WI38 (cell line): ENCODE measurements at regions not wholly inside any gene's neighbourhood (a gene's known extent, or its start where the extent isn't known, plus 50 kb on each side); places are given as distances from the start of the nearest gene placed in this dataset.

Source experiments
- H3K4me3 ChIP-seq: 2 replicates; pipeline ENCODE4 v1.5.1; 2011; ENCODE audit warnings: low read depth, mild to moderate bottlenecking, control low read depth, low read length
- TF ChIP-seq, protein P1 (sequence below): IDR thresholded peaks from 2 replicates; pipeline ENCODE4 v1.5.1; 2012; ENCODE audit warnings: low read depth, mild to moderate bottlenecking, control low read depth, low read length

- TF ChIP-seq, protein P1, sequence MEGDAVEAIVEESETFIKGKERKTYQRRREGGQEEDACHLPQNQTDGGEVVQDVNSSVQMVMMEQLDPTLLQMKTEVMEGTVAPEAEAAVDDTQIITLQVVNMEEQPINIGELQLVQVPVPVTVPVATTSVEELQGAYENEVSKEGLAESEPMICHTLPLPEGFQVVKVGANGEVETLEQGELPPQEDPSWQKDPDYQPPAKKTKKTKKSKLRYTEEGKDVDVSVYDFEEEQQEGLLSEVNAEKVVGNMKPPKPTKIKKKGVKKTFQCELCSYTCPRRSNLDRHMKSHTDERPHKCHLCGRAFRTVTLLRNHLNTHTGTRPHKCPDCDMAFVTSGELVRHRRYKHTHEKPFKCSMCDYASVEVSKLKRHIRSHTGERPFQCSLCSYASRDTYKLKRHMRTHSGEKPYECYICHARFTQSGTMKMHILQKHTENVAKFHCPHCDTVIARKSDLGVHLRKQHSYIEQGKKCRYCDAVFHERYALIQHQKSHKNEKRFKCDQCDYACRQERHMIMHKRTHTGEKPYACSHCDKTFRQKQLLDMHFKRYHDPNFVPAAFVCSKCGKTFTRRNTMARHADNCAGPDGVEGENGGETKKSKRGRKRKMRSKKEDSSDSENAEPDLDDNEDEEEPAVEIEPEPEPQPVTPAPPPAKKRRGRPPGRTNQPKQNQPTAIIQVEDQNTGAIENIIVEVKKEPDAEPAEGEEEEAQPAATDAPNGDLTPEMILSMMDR: no peak
- H3K4me3 ChIP-seq: no peak overlapping the region
These were observed 53.8 kb upstream of the TPM1 start for GRCh38 chr15:62988701-62989100.

DNA sequence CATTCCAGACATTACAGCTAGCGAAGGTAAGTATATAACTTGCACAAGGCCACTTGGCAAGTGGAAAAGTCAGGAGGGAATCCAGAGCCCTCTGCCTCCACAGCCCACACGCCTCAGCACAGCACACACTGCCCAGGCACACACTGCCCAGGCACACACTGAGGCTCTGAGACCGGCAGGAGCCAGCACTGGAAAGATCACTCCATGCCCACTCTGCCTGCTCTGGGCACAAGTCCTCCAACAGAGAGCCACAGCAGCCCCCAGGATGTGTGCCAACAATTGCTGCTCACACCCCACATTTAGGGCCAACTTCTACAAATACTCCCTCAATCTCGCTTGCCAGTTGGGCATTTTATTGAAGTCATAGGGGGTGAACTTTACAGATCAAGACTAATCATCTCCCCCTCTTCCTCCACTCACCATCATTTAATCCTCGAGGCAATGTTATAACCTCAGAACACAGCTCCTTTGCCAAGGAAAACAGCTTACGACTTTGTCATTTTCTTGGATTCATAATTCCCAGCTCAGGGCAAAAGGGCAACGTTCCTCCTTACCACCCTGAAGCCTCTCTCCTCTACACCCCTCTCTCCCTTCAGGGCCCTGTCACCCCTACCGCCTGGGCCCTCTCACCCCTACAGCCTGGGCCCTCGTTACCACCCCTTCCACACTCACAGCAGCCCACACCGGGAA lies 53.0 kb upstream of the TPM1 start:
- TF ChIP-seq, protein P1: no peak
- no peak overlapping the region for H3K4me3 ChIP-seq

- no peak overlapping the region for H3K4me3 ChIP-seq
- TF ChIP-seq, protein P1: no peak
These were observed 50.8 kb upstream of the TPM1 start for GRCh38 chr15:62991698-62992097.

DNA sequence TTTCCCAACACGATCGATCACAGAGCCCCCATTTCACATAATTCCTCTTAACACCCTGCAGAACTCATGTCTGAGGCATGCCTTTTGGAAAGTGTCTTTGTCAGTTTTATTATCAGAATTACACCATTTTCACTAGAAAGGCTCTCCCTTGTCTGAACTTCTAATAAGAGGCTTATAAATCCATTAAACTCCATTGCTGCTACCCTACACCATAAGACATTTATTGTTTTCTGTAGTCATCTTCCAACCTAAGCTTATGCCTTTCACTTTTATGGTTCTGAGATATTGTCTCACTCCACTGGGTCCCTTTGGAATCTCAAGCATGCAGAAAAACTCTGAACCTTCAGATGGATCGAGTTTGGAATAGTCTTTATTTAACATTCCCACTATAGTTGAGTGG lies 50.2 kb upstream of the TPM1 start:
- no peak overlapping the region for H3K4me3 ChIP-seq
- TF ChIP-seq, protein P1: no peak
